ENCODE measurements at regions not wholly inside any gene's neighbourhood (a gene's known extent, or its start where the extent isn't known, plus 50 kb on each side); places are given as distances from the start of the nearest gene placed in this dataset.

DNA sequence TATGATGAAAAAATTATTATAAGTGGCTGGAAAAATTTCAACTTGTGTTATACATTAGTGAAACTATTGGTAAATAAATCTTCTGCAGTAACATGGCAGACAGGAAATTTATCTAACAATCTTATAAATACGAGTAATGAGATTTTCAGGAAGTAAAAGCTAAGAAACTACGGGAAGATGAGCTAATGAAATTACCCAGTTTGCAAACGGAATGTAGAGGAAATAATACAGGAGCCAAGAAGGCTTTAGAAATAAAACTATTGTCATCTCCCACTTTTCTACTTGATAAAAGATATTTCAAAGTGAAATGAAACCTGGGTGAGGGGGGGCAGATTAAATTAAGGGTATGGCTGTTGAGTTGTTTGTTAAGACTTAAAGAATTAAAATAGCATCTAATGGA, 332.5 kb upstream of the SORCS1 start:
- Histone ChIP-seq H3K27ac (no peak overlapping the region), H3K4me1 (replicated peaks in 1 of 2) (no peaks in the 10 kb centered on the region), H3K4me3 (no peak overlapping the region)
- no peak for ATAC-seq (replicated peaks in 6 of 8)
- in situ Hi-C loops (cut with MboI; ENCODE audit: low pct_unique_long_range_greater_than_20kb in 2 of 9, low sequenced_read_pairs in 9 of 9, unreplicated experiment in 9 of 9), result no loop called here
- 0 to 96% (median 82%) methylated on average over 1 to 3 of the region's 3 CpGs for WGBS, 10 experiments

DNA sequence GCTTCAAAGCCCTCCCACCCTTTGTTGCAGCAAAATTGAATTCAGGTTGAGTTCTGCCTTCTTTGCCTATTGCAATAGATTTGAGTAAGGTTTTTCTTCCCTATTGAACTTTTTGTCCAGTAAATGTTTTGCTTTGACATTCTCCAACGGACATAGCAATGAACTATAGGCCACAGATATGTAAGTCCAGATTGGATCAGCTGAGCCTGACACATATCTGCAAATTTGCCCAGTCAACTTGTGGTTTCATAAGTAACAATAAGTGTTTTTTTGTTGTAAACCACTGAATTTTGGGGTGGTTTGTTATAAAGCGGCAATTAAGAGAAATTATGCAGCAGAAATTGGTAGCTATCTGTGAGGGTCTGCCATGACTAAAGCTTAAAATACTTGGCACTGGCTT, 332.1 kb upstream of the SORCS1 start:
- H3K27ac ChIP-seq, result no peak overlapping the region
- WGBS, 10 experiments, result 0 to 100% (median 56%) methylated on average over 1 to 2 of the region's 2 CpGs; no CpG with 5 or more reads in 2 of the 10 experiments
- no peak for ATAC-seq (replicated peaks in 6 of 8)
- in situ Hi-C loops (cut with MboI; ENCODE audit: low pct_unique_long_range_greater_than_20kb in 2 of 9, low sequenced_read_pairs in 9 of 9, unreplicated experiment in 9 of 9), result no loop called here
- no peak overlapping the region for H3K4me3 ChIP-seq
- no peaks in the 10 kb centered on the region for H3K4me1 ChIP-seq (replicated peaks in 1 of 2)

DNA sequence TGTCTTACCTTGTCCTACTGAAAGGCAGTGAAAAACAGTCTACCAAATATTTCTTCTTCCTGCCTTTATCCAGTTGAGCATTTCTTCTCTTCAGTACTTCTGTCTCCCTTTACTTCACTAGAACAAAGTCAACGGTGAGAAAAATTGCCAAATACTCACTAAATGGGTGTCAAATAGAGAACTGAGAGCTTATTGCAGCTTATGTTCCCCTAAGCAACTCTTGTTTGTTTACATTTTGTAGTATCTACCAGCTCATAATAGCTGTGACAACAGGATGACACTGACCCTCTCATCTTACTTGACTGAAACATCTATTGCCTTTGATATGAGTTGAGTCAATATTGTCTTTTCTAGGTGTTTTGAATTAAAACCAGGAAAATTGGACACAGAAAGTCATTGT, 327.9 kb upstream of the SORCS1 start:
- WGBS, 10 experiments, result 14 to 90% (median 73%) methylated on average over 1 of the region's 1 CpG; no CpG with 5 or more reads in 2 of the 10 experiments
- ATAC-seq (replicated peaks in 6 of 8), result no peak
- H3K4me1 ChIP-seq (replicated peaks in 1 of 2), result no peaks in the 10 kb centered on the region
- in situ Hi-C loops (cut with MboI; ENCODE audit: low pct_unique_long_range_greater_than_20kb in 2 of 9, low sequenced_read_pairs in 9 of 9, unreplicated experiment in 9 of 9), result no loop called here
- no peak overlapping the region for H3K27ac ChIP-seq
- no peak overlapping the region for H3K4me3 ChIP-seq

DNA sequence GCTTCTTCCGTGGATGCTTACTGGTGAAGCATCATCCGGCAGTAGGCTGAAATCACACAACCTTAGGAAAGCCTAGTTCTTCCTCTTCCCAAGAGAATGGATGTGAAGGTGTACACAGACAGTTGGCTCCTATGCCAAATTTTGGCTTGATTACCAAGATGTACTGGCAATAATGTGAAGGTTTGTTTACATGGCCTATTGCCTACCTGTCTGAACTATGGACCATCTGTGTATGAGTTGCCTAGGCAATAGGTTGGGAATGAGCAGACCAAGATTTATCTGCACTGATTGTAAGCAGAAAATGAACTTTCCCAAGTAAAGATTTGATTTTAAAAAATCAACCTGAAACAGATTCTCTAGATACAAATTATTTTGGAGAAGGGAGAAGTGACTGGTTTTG, 325.9 kb upstream of the SORCS1 start:
- Histone ChIP-seq H3K4me1 (replicated peaks in 1 of 2) (no peaks in the 10 kb centered on the region), H3K4me3 (no peak overlapping the region), H3K27ac (no peak overlapping the region)
- WGBS, 10 experiments, result 50 to 100% (median 95%) methylated on average over 1 to 2 of the region's 2 CpGs; no CpG with 5 or more reads in 5 of the 10 experiments
- ATAC-seq (replicated peaks in 6 of 8), result no peak
- in situ Hi-C loops (cut with MboI; ENCODE audit: low pct_unique_long_range_greater_than_20kb in 2 of 9, low sequenced_read_pairs in 9 of 9, unreplicated experiment in 9 of 9), result no loop called here

DNA sequence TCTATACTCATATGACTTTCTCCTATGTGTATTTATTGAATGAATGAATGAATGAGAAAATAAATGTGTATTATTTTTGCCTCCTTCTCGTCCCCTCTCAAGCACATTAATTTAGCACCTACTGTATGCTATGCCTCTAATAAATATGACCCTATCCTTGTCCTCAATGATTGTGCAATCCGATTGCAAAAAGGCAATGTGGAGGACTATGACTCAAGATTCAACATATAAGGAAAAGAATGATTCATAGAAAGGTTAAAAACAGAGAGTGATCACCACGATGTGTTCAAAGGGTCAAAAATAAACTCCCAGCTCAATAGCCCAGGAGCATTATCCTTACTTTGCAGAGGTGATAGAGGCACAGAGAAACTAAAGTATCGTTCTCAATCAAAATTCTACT, 322.8 kb upstream of the SORCS1 start:
- WGBS, 10 experiments, result 0 to 100% (median 89%) methylated on average over 1 to 4 of the region's 4 CpGs
- Histone ChIP-seq H3K4me1 (replicated peaks in 1 of 2) (no peaks in the 10 kb centered on the region), H3K4me3 (no peak overlapping the region), H3K27ac (no peak overlapping the region)
- ATAC-seq (replicated peaks in 6 of 8), result no peak
- in situ Hi-C loops (cut with MboI; ENCODE audit: low pct_unique_long_range_greater_than_20kb in 2 of 9, low sequenced_read_pairs in 9 of 9, unreplicated experiment in 9 of 9), result no loop called here

DNA sequence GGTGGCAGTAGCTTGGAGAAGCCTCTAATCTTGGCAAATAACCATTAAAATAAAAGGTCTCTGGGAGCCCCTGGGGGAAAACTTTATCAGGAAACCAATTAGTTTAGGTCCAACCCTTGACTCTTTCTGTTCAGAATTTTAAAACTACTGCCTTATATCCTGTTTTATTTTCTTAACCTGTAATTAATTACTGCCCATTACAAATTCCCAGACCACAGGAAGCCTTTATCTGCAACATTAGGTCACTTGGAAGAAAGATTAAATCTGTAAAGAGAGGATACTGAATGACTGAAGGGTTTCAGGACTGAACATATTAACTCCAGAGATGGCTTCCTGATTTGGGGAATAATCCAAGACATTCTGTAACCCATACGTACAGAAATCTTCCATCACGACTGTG, 320.5 kb upstream of the SORCS1 start:
- Histone ChIP-seq H3K4me3 (no peak overlapping the region), H3K4me1 (replicated peaks in 1 of 2) (no peaks in the 10 kb centered on the region), H3K27ac (no peak overlapping the region)
- in situ Hi-C loops (cut with MboI; ENCODE audit: low pct_unique_long_range_greater_than_20kb in 2 of 9, low sequenced_read_pairs in 9 of 9, unreplicated experiment in 9 of 9), result no loop called here
- ATAC-seq (replicated peaks in 6 of 8), result no peak
- 20 to 100% (median 88%) methylated on average over 1 to 2 of the region's 2 CpGs; no CpG with 5 or more reads in 4 of the 10 experiments for WGBS, 10 experiments

DNA sequence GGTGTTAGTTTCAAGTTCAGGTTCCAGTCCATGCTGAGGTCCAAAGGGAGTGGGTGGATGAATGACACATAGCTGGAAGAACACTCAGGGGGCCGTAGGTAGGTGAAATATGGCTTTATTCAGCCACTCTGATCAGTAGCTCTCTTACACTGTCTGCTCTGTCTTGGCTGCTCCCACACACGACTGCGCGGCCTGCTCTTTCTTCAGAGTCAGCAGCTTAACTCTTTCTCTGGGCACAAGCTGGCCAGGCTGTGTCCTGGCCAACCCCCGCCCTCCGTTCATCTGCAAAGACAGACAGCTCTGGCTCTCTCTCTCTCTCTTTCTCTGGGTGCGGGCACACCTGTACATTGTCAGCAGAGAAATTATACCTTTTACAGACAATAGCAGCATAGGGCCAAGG, 317.4 kb upstream of the SORCS1 start:
- no peak overlapping the region for H3K27ac ChIP-seq
- ATAC-seq (replicated peaks in 6 of 8), result no peak
- 20 to 100% (median 82%) methylated on average over 1 to 7 of the region's 7 CpGs for WGBS, 10 experiments
- no peaks in the 10 kb centered on the region for H3K4me1 ChIP-seq (replicated peaks in 1 of 2)
- in situ Hi-C loops (cut with MboI; ENCODE audit: low pct_unique_long_range_greater_than_20kb in 2 of 9, low sequenced_read_pairs in 9 of 9, unreplicated experiment in 9 of 9), result no loop called here
- H3K4me3 ChIP-seq, result no peak overlapping the region

DNA sequence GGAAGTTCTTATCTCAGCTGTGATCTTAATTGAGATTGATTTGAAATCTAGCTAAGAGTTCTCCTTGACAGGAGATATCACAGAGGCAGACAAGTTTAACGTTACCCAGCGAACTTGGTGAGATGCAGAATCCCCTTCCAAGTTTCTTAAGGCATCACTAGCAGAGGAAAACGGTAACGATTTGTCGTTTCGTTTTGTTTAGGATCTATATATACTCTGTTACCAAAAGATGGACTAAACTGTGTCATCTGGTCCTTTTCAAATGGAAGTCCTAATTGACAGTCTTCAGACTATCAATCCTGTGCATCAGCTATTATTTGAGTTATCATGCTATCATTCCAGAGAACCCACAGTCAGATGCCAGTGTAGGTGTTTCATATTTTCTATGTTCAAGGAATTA, 316.7 kb upstream of the SORCS1 start:
- no peaks in the 10 kb centered on the region for H3K4me1 ChIP-seq (replicated peaks in 1 of 2)
- no peak for ATAC-seq (replicated peaks in 6 of 8)
- H3K4me3 ChIP-seq, result no peak overlapping the region
- H3K27ac ChIP-seq, result no peak overlapping the region
- 0 to 95% (median 75%) methylated on average over 1 to 6 of the region's 6 CpGs for WGBS, 10 experiments
- in situ Hi-C loops (cut with MboI; ENCODE audit: low pct_unique_long_range_greater_than_20kb in 2 of 9, low sequenced_read_pairs in 9 of 9, unreplicated experiment in 9 of 9), result no loop called here

DNA sequence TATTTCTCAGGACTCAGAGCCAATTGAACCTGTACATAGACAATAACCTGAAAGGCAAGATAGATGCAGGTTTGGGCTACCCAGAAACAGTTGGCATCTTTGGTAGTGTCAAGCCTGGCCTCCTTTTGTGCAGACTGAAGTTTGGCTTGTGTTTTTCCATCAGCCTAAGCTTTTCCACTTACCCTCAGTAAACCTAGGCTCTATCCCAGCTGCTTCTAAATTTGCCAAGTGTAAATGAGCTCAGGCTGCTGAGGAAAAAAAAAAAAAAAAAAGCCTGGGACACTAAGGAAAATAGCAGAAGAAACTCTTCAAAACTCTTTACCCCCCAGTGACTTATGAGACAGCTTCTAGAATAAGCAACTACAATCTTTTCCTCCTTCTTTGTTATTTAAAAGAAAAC, 316.3 kb upstream of the SORCS1 start:
- in situ Hi-C loops (cut with MboI; ENCODE audit: low pct_unique_long_range_greater_than_20kb in 2 of 9, low sequenced_read_pairs in 9 of 9, unreplicated experiment in 9 of 9), result no loop called here
- no peak overlapping the region for H3K27ac ChIP-seq
- H3K4me1 ChIP-seq (replicated peaks in 1 of 2), result no peaks in the 10 kb centered on the region
- no peak for ATAC-seq (replicated peaks in 6 of 8)
- no peak overlapping the region for H3K4me3 ChIP-seq

DNA sequence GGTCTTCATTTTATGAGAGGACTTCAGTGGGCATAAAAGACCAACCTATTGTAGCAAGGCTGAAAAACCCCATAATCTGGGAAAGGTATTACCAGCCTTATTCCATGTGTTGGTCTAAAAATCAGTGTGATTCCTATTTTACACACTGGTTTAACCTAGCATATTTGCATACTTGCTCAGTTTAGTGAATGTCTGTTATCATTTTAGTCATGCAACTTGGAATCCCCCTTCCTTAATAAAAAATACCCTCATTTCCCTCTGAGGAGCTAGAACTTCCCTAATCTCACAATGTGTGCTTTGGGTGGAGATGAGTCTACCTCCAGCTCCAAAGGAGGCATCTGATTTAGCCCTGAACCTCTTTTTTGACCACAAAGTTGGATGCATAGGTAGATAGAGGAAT, 312.8 kb upstream of the SORCS1 start:
- H3K4me1 ChIP-seq (replicated peaks in 1 of 2), result peaks cover 0 to 2% of the 10 kb centered on the region in 2 donors
- no peak for ATAC-seq (replicated peaks in 6 of 8)
- H3K27ac ChIP-seq, result no peak overlapping the region
- H3K4me3 ChIP-seq, result no peak overlapping the region
- in situ Hi-C loops (cut with MboI; ENCODE audit: low pct_unique_long_range_greater_than_20kb in 2 of 9, low sequenced_read_pairs in 9 of 9, unreplicated experiment in 9 of 9), result no loop called here

DNA sequence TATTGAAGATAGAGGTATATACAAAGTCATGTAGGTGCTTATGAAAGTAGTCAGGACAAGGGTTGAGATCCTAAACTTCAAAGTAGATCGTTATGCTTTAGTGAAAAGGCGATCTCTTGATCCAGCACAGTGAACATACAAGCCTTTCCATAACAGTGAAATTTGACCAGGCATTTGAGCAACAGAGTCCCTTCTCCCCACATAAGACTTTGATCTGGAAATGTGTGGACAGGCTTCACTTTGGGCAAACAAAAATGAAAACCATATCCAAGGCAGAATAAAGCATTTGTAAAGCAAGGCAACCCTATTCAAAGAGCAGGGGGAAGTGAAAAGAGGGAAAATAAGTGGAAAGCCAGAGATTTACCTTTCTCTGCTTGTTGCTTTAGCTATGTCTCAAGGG, 311.9 kb upstream of the SORCS1 start:
- H3K4me3 ChIP-seq, result no peak overlapping the region
- WGBS, 10 experiments, result 0 to 100% (median 81%) methylated on average over 1 to 2 of the region's 2 CpGs; no CpG with 5 or more reads in 3 of the 10 experiments
- in situ Hi-C loops (cut with MboI; ENCODE audit: low pct_unique_long_range_greater_than_20kb in 2 of 9, low sequenced_read_pairs in 9 of 9, unreplicated experiment in 9 of 9), result no loop called here
- no peak for ATAC-seq (replicated peaks in 6 of 8)
- no peak overlapping the region for H3K27ac ChIP-seq
- H3K4me1 ChIP-seq (replicated peaks in 1 of 2), result peaks cover 0 to 11% of the 10 kb centered on the region in 2 donors

DNA sequence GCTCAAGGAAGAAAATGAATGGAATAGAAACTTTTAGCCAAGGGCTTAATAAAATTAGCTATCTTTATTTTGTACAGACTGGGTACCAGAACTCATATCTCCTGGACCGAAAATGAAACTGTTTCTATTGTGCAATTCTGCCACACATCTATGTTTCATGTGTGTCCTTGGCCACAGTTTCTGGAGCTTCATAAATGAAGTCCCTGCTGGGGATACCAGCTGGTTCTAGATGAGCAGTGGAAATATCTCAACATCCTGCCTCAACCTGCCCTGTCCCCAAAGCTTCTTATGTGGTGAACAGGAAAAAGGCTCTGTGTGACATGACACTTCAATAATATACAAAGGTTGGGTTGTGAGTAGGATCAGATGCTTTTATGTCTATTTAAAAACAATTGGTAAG, 310.1 kb upstream of the SORCS1 start:
- no peak overlapping the region for H3K27ac ChIP-seq
- no peak for ATAC-seq (replicated peaks in 6 of 8)
- H3K4me1 ChIP-seq (replicated peaks in 1 of 2), result peaks cover 0 to 11% of the 10 kb centered on the region in 2 donors
- WGBS, 10 experiments, result 13 to 100% (median 75%) methylated on average over 1 of the region's 1 CpG; no CpG with 5 or more reads in 4 of the 10 experiments
- in situ Hi-C loops (cut with MboI; ENCODE audit: low pct_unique_long_range_greater_than_20kb in 2 of 9, low sequenced_read_pairs in 9 of 9, unreplicated experiment in 9 of 9), result no loop called here
- no peak overlapping the region for H3K4me3 ChIP-seq

DNA sequence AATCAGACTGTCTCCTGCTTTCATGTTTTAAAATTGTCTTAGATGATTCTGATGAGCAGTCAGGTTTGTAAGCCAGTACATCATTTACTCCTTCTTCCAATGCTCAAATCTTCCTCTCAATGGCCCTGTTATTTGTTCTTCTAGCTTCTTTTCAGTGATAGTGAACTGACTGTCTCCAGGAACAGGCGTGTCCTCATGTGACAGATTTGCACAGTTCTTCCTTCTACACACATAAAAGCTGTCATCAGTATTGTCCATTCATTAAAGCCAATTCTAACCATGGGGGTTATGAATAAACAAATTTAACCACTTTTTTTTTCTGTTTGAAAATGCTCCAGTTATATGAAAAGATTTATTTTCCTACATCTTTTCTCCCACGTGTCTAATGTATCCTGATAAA, 308.7 kb upstream of the SORCS1 start:
- 0 to 100% (median 80%) methylated on average over 1 to 2 of the region's 2 CpGs for WGBS, 10 experiments
- ATAC-seq (replicated peaks in 6 of 8), result peak in 1 of 8 experiments; percentile 66

DNA sequence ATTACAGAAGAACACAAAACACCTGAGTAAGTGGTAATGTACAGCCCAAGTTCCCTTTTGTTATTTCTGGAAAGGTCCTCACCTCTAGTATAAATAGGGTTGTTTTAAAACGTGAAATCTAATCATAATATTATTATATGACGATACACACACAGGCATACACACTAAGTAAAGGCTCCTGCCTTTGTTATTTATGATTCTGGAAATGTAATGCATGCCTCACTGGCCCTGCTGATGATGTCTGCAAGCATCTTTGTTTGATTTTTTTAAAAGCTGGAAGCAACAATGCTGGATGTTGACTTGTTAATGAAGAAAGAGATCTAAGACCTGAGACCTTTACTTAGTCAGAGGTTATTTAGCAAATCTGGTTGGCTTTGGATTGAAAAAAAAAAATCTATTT, 307.4 kb upstream of the SORCS1 start:
- H3K4me1 ChIP-seq (replicated peaks in 1 of 2), result peaks cover 0 to 11% of the 10 kb centered on the region in 2 donors
- H3K4me3 ChIP-seq, result no peak overlapping the region
- no peak overlapping the region for H3K27ac ChIP-seq
- 17 to 84% (median 38%) methylated on average over 1 to 2 of the region's 2 CpGs; no CpG with 5 or more reads in 2 of the 10 experiments for WGBS, 10 experiments
- peak in 5 of 8 experiments; percentile 70 to 96 (median 85) for ATAC-seq (replicated peaks in 6 of 8)
- in situ Hi-C loops (cut with MboI; ENCODE audit: low pct_unique_long_range_greater_than_20kb in 2 of 9, low sequenced_read_pairs in 9 of 9, unreplicated experiment in 9 of 9), result no loop called here

More for the DNA sequence above, 308.7 kb upstream of the SORCS1 start:
- in situ Hi-C loops (cut with MboI; ENCODE audit: low pct_unique_long_range_greater_than_20kb in 2 of 9, low sequenced_read_pairs in 9 of 9, unreplicated experiment in 9 of 9), result no loop called here
- Histone ChIP-seq H3K4me3 (no peak overlapping the region), H3K27ac (no peak overlapping the region), H3K4me1 (replicated peaks in 1 of 2) (peaks cover 0 to 11% of the 10 kb centered on the region in 2 donors)

DNA sequence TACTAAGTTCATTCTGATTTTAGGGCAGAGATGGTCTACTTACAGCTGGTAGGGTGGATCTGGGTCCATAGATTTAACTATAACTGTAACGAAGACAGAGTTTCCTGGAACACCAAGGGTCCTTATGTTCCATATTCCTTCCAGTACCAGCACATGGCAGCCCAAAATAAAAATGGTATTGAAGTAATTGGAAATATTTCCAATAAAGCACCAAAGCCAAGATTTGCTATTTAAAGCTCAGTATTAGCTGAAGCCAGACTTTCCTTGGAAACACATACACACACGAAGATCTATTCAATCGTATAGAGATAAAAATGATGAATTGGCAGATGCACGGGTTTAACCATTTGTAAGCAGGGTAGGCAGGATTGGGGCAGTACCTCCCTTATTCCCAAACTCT, 289.1 kb upstream of the SORCS1 start:
- Histone ChIP-seq H3K4me1 (replicated peaks in 1 of 2) (no peaks in the 10 kb centered on the region), H3K27ac (no peak overlapping the region), H3K4me3 (no peak overlapping the region)
- in situ Hi-C loops (cut with MboI; ENCODE audit: low pct_unique_long_range_greater_than_20kb in 2 of 9, low sequenced_read_pairs in 9 of 9, unreplicated experiment in 9 of 9), result no loop called here
- no peak for ATAC-seq (replicated peaks in 6 of 8)
- WGBS, 10 experiments, result 18 to 90% (median 73%) methylated on average over 1 to 4 of the region's 4 CpGs; no CpG with 5 or more reads in 1 of the 10 experiments
